NCI-H1092 (cell line): ENCODE measurements at regions not wholly inside any gene's neighbourhood (a gene's known extent, or its start where the extent isn't known, plus 50 kb on each side); places are given as distances from the start of the nearest gene placed in this dataset.
A peak's percentile ranks its signal among the peaks of the same experiment; 100 is the strongest.

Source experiments
- DNase-seq: peaks from one replicate; lab custom pipeline; 2025; lab: John Stamatoyannopoulos, UW

- DNase-seq = no peak
Observed at GRCh38 chr7:106196460-106197021, 84.4 kb upstream of the SYPL1 start.

GRCh38 chr7:106193661-106194060 is 81.5 kb upstream of the SYPL1 start:
- DNase-seq = no peak

GRCh38 chr7:106190589-106191330 is 78.6 kb upstream of the SYPL1 start:
- DNase-seq = no peak

GRCh38 chr7:106187613-106188350 is 75.7 kb upstream of the SYPL1 start:
- DNase-seq = no peak

GRCh38 chr7:106185719-106186118 is 73.6 kb upstream of the SYPL1 start:
- DNase-seq = no peak

GRCh38 chr7:106183952-106184351 is 71.8 kb upstream of the SYPL1 start:
- DNase-seq = no peak

- no peak for DNase-seq
Observed at GRCh38 chr7:106182904-106183303, 70.8 kb upstream of the SYPL1 start.

GRCh38 chr7:106181658-106182265 is 69.7 kb upstream of the SYPL1 start:
- no peak for DNase-seq

- DNase-seq = no peak
Observed at GRCh38 chr7:106180721-106181120, 68.6 kb upstream of the SYPL1 start.

GRCh38 chr7:106179256-106179655 is 67.1 kb upstream of the SYPL1 start:
- DNase-seq = no peak

GRCh38 chr7:106178593-106179134 is 66.6 kb upstream of the SYPL1 start:
- no peak for DNase-seq

GRCh38 chr7:106177738-106178592 is 65.9 kb upstream of the SYPL1 start:
- no peak for DNase-seq

GRCh38 chr7:106177300-106177690 is 65.2 kb upstream of the SYPL1 start:
- no peak for DNase-seq

- peak; percentile 65 for DNase-seq
Observed at GRCh38 chr7:106176414-106177299, 64.5 kb upstream of the SYPL1 start.

- no peak for DNase-seq
Observed at GRCh38 chr7:106175507-106175906, 63.4 kb upstream of the SYPL1 start.

GRCh38 chr7:106170651-106171050 is 58.5 kb upstream of the SYPL1 start:
- no peak for DNase-seq

- no peak for DNase-seq
Observed at GRCh38 chr7:106169821-106170610, 57.9 kb upstream of the SYPL1 start.

- no peak for DNase-seq
Observed at GRCh38 chr7:106167439-106168136, 55.5 kb upstream of the SYPL1 start.
